ENCODE measurements at regions not wholly inside any gene's neighbourhood (a gene's known extent, or its start where the extent isn't known, plus 50 kb on each side); places are given as distances from the start of the nearest gene placed in this dataset.

- TF ChIP-seq CTCF (IDR thresholded peaks at IDR 0.05) (no peak), POLR2AphosphoS5 (IDR thresholded peaks at IDR 0.05; ENCODE audit: low read depth, low read length) (no peak)
Measured at GRCh38 chr18:61946449-61946848, 53.6 kb upstream of the RNF152 start.
